Left lung (tissue), 4 donors: ENCODE measurements at regions not wholly inside any gene's neighbourhood (a gene's known extent, or its start where the extent isn't known, plus 50 kb on each side); places are given as distances from the start of the nearest gene placed in this dataset.

Source experiments
- ATAC-seq: fragments of 200-7000 bp; cut with Tn5 transposase; one replicate; pipeline ENCODE4 v1.9.1; 2020; ENCODE audit warnings: moderate library complexity
- DNase-seq, 4 donors: peaks; one replicate each; pipeline ENCODE4 v3.0.0-alpha.2; 2013 to 2020
- H3K27ac ChIP-seq, 2 donors: fragments of 200-600 bp; sonication (generic) in 1 of 2; one replicate each; pipeline versions ENCODE4 v1.5.0 to v1.8.0; 2020 to 2021
- H3K27me3 ChIP-seq, 2 donors: fragments of 200-600 bp; sonication (generic) in 1 of 2; one replicate each; pipeline versions ENCODE4 v1.5.0 to v1.8.0; 2020 to 2021
- H3K36me3 ChIP-seq, 2 donors: fragments of 200-600 bp; sonication (generic) in 1 of 2; one replicate each; pipeline versions ENCODE4 v1.5.0 to v1.8.0; 2020 to 2021
- H3K4me1 ChIP-seq, 2 donors: fragments of 200-600 bp; one replicate each; pipeline ENCODE4 v1.8.0; 2021
- H3K4me3 ChIP-seq, 2 donors: fragments of 200-600 bp; sonication (generic) in 1 of 2; one replicate each; pipeline versions ENCODE4 v1.5.0 to v1.8.0; 2020 to 2021; ENCODE audit warnings: mild to moderate bottlenecking in 1 of 2
- H3K9me3 ChIP-seq, 2 donors: fragments of 200-600 bp; sonication (generic) in 1 of 2; one replicate each; pipeline versions ENCODE4 v1.5.0 to v1.8.0; 2020 to 2021
- CTCF ChIP-seq, 2 donors: fragments of 200-600 bp; sonication (generic) in 1 of 2; IDR thresholded peaks; one replicate each; pipeline versions ENCODE4 v1.5.0 to v1.8.0; 2021; ENCODE audit warnings: antibody characterized with exemption in 2 of 2
- intact Hi-C, 2 donors: fragments of 100-400 bp; cut with DNase I; formaldehyde crosslinking; loops; one replicate each; pipeline versions ENCODE4 v1.11.2 to v1.14.2; 2022
- donor health status: DM: no; HTN: yes; CAD: no.
- donor health status: DM: no; HTN: no; CAD: no.

GRCh38 chr5:2298781-2299180, 416.1 kb upstream of the IRX4 start:
- H3K4me3 ChIP-seq = no peak overlapping the region

GRCh38 chr5:2297991-2298390, 415.3 kb upstream of the IRX4 start:
- intact Hi-C loops = no loop called here
- Histone ChIP-seq H3K9me3 (no peaks in the 10 kb centered on the region), H3K36me3 (no peaks in the 10 kb centered on the region), H3K4me1 (no peaks in the 10 kb centered on the region), H3K27me3 (peaks cover 0 to 22% of the 10 kb centered on the region in 2 donors), H3K4me3 (no peak overlapping the region), H3K27ac (no peak overlapping the region)
- no peak for DNase-seq
- no peak for ATAC-seq
- no peak for TF ChIP-seq CTCF (IDR thresholded peaks at IDR 0.05)

More at GRCh38 chr5:2298781-2299180, 416.1 kb upstream of the IRX4 start:
- ATAC-seq = no peak
- DNase-seq = no peak
- H3K27ac ChIP-seq = no peak overlapping the region
- no peaks in the 10 kb centered on the region for H3K36me3 ChIP-seq
- intact Hi-C loops = no loop called here
- H3K4me1 ChIP-seq = no peaks in the 10 kb centered on the region
- H3K9me3 ChIP-seq = no peaks in the 10 kb centered on the region
- TF ChIP-seq CTCF (IDR thresholded peaks at IDR 0.05) = no peak
- peaks cover 0 to 29% of the 10 kb centered on the region in 2 donors for H3K27me3 ChIP-seq

GRCh38 chr5:2295476-2295875, 412.8 kb upstream of the IRX4 start:
- ATAC-seq = no peak
- H3K27me3 ChIP-seq = peaks cover 0 to 12% of the 10 kb centered on the region in 2 donors
- no peak overlapping the region for H3K4me3 ChIP-seq
- no peak for DNase-seq
- H3K4me1 ChIP-seq = no peaks in the 10 kb centered on the region
- H3K27ac ChIP-seq = no peak overlapping the region
- intact Hi-C loops = no loop called here
- no peak for TF ChIP-seq CTCF (IDR thresholded peaks at IDR 0.05)
- no peaks in the 10 kb centered on the region for H3K36me3 ChIP-seq
- no peaks in the 10 kb centered on the region for H3K9me3 ChIP-seq

- ATAC-seq (no peak), DNase-seq (no peak)
- no peak overlapping the region for H3K27ac ChIP-seq
- intact Hi-C loops = no loop called here
- H3K36me3 ChIP-seq = no peaks in the 10 kb centered on the region
- no peaks in the 10 kb centered on the region for H3K27me3 ChIP-seq
- no peaks in the 10 kb centered on the region for H3K4me1 ChIP-seq
- TF ChIP-seq CTCF (IDR thresholded peaks at IDR 0.05) = no peak
- no peak overlapping the region for H3K4me3 ChIP-seq
- H3K9me3 ChIP-seq = no peaks in the 10 kb centered on the region
Observed at GRCh38 chr5:2293906-2294305, 411.2 kb upstream of the IRX4 start.

GRCh38 chr5:2291146-2291840, 408.6 kb upstream of the IRX4 start:
- no peak overlapping the region for H3K27ac ChIP-seq
- H3K4me1 ChIP-seq = no peaks in the 10 kb centered on the region
- no peaks in the 10 kb centered on the region for H3K36me3 ChIP-seq
- H3K4me3 ChIP-seq = no peak overlapping the region
- no peaks in the 10 kb centered on the region for H3K27me3 ChIP-seq
- TF ChIP-seq CTCF (IDR thresholded peaks at IDR 0.05) = no peak
- DNase-seq (no peak), ATAC-seq (no peak)
- H3K9me3 ChIP-seq = no peaks in the 10 kb centered on the region
- intact Hi-C loops = no loop called here
